ENCODE measurements at regions not wholly inside any gene's neighbourhood (a gene's known extent, or its start where the extent isn't known, plus 50 kb on each side); places are given as distances from the start of the nearest gene placed in this dataset.

GRCh38 chr5:108529381-108529780 lies 147.5 kb upstream of the FBXL17 start:
- TF ChIP-seq POLR2A (IDR thresholded peaks at IDR 0.05; ENCODE audit: low read length) (no peak), GATA1 (IDR thresholded peaks at IDR 0.05; ENCODE audit: low read depth, low read length) (no peak)

All from erythroblast (primary cell).